ENCODE measurements at regions not wholly inside any gene's neighbourhood (a gene's known extent, or its start where the extent isn't known, plus 50 kb on each side); places are given as distances from the start of the nearest gene placed in this dataset.
A peak's percentile ranks its signal among the peaks of the same experiment; 100 is the strongest.

DNA sequence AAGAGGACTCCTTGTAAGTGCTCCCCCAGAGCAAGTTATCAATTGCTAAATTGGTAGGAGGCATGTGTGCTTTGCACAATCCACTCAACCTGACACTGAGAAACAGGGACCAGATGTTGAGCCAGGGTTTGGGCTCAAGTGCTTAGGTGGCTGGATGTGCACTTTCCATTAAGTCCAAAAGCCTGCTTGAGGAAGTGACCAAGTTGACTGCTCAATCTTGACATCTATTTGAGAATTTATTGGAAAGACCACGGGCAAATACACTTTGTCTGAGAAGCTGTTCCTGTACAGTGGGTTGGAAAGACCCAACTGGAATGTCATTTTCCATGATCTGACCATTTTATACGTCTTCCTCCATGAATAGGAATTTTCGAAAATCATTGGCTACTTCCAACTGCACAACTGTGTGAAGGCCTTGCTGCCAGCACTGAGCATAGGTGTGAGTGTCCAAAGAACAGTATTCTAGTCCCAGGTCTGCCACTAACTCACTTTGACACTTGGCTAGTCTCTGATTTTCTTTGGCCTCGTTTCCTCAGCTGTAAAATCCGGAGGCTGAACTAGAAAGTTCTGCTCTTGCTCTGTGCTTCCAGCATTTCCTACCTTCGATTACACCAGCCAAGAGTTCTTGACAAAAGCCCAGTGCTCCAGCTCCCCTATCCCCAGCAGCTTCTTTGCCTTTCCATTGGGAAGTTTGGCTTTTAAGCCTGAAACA is 186.9 kb upstream of the ECI2 start:
- DNase-seq (ENCODE audit: low spot score) = no peak

DNA sequence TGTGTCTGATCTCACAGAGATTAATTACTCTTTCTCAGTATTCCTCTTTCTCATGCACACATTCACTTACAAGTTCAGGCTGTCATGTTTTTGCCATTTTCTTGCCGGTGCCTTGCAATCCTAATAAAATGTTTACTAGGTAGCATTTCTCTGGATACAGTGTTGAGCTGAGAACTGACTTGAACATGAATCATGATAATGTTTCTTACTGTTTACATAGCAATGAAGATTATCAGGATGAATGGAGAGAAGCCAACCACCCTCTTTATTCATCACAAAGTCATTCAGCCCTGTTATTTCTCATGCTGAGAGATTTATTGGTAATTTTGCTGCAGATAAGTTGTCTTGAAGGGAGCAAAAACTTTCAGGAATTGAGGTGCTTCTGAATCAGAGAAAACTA is 185.5 kb upstream of the ECI2 start:
- peak; percentile 59 for DNase-seq (ENCODE audit: low spot score)

DNA sequence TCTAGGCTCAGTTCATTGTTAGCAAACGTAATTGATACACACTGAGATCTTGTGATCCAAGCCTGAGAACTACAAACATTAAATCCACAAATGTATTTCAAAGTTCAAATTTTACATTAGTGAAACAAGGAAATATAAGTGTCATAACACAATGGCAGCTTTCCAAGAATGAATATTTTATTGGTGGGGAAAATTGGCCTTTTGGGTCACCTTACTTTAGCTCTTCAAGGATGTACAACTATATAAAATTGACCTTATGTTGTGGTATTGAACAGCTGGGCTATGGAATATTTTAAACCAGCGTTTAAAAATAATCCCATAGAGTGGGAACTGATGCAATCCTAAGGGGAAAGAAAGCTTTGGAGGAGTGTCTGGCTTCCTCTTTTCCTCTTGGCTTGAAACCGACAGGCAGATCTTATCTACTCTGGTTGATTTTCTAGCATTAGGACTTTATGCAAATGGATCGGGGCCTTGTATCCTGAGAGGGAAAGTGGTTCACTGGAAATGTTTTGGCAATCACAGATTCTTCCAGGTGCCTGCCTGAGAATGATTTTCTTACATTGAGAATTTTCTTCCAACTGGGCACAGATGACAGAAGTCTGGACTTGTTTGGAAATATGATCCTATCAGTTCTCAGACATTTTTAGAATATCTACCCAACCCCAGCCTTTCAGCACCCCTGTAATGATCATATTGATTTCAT is 184.8 kb upstream of the ECI2 start:
- DNase-seq (ENCODE audit: low spot score) = peak; percentile 21

DNA sequence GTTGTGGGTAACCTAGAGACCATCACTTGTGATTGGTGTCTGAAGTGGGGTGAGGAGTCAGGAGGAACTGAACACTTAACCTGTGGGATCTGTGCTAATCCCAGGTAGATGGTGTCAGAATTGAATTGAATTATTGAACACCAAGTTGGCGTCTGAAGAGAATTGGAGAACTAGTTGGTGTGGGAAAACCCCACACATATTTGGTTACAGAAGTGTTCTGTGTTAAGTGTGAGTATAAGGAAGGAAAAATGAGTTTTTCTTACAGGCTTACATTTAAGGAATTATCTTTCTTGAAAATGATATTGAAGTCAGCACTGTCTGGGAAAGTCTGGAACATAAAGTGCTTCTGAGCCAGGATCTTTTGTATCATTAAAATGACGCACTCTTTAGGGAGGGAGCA is 182.9 kb upstream of the ECI2 start:
- DNase-seq (ENCODE audit: low spot score) = no peak

DNA sequence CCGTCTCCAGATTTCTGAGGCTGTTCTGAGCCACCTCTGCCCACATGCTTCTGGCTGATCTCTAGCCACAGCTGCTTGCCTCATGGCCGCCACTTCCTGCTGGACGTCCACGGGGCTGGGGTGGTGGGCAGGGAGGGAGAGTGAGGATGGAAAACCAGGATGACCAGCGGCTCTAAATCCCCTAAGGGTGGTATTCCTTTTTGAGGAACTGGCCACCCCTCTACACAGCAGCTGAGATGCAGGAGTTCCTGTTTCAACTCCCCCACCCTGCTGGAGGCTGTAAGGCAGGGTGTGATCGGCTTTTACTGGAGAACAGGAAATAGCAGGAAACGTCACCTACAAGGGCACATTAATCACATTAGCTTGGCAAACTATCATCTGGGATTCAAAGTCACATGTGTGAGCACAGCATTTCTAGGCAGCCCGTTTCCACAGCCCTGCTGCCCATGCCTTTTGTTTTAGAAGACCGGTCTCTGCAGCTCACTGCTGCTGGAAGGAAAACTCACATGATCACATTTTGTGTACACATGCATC is 181.6 kb upstream of the ECI2 start:
- DNase-seq (ENCODE audit: low spot score) = peak; percentile 43

DNA sequence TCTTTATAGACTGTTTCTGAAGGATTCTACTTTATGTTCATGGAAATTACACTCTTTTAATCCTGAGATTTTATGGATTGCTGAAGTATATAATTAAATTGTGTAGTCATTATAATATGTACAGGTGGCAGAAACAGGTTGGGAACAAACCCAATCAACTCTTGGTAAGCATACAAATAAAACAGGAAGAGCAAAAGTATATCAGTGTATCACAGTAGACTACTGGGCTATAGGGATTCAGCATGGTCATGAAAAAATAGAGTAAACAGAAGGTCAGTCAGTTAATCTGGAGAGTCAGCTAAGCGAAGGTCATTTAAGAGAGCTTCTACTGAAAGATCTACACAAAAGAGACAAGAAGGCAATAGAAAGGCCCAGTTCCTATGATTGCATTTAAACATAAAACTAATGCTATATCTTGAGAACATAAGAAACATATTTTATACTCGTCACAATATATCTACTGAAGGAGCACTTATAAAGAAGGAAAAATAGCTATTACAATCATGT is 178.9 kb upstream of the ECI2 start:
- no peak for DNase-seq (ENCODE audit: low spot score)

DNA sequence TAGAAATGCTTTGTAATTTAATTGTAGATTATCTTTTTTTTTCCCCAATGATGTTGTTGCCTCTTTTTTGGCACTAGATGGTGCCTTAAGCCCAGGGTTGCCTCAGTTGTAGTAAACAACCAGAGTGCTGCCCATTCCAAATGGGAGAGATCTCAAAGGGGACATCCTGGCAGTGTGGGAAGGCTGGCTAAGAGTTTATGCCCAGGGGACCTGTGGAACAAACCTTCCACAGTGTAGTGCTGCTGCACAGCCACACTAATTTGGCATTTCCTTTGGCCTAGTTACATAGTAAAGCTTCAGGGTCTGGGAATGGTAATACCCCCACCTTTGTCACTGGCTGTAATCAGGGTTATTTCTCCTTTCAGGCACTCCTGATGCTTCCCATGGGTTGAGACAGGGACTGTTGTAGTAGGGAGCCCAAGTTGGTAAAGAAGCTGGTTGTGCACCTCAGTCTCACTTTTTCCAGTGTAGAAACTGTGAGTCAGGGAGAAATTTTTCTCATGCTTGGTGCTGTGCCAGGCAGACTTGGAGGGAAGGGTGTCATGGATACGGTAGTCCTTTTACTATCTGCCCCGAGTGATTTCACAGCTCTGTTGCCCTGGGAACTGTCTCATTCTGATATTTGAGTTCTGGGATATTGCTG is 177.8 kb upstream of the ECI2 start:
- peak; percentile 67 for DNase-seq (ENCODE audit: low spot score)

DNA sequence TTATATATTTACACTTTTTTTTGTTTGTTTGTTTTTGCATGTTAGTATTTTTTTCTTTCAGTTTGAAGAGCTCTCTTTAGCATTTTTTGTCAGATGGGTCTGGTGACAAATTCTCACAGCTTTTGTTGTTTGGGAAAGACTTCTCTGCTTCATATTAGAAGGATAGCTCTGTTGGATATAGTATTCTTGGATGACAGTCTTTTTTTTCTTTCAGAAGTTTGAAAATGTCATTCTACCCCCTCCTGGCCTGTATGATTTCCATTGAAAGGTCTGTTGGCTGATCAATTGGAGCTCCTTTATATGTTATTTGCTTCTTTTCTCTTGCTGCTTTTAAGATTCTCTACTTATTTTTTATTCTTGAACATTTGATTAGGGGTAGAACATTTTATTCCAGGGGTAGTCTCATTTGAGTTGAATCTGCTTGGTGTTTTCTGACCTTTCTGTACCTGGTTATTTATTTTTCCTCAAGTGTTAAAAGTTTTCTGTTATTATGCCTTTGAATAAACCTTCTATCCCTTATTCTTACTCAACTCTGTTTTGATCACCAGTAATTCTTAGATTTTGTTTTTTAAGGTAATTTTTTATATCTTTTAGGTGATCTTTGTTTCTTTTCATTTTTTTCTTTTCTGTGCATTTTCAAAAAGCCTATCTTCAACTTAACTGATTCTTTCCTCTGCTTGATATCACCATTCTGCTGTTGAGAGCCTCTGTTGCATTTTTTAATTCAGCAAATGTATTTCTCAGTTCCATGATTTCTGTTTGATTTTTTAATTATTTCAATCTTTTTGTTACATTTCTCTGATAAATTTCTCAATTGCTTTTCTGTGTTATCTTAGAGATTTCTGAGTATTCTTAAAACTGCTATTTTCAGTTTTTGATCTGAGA is 176.8 kb upstream of the ECI2 start:
- no peak for DNase-seq (ENCODE audit: low spot score)

DNA sequence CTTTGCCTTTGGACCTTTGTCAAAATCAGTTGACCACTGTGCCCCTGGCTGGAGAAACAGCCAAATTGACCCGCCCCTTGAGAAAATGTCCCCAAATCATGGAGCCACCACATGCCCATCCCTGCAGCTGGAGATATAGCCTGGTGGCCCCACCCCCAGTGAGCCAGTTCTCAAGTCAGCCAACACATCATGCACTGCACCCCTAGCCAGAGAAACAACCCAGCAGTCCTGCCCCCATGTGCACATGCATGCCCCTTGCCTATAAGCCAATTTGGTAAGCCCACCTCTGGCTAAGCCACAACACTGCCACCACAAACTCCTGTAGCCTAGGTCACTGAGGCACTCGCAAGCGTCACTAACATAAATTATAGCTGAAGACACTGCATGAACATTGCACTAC is 174.2 kb upstream of the ECI2 start:
- DNase-seq (ENCODE audit: low spot score) = no peak

DNA sequence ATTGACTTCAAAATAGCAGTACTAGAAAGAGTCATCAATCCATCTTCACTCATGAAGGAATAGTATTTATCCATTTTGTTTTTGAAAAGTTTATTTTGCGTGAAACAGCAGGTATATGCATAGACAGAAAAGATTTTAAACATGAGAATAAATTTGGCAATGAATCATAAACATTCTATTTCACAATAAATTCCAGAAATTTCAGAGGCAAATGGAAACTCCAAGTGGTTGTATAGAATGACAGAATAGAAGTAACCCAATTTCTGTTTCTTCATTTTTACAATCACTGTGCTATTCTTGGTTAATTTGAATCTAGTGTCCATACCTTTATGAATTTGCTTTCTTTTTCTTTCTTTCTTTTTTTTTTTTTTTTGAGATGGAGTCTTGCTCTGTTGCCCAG is 173.0 kb upstream of the ECI2 start:
- no peak for DNase-seq (ENCODE audit: low spot score)

DNA sequence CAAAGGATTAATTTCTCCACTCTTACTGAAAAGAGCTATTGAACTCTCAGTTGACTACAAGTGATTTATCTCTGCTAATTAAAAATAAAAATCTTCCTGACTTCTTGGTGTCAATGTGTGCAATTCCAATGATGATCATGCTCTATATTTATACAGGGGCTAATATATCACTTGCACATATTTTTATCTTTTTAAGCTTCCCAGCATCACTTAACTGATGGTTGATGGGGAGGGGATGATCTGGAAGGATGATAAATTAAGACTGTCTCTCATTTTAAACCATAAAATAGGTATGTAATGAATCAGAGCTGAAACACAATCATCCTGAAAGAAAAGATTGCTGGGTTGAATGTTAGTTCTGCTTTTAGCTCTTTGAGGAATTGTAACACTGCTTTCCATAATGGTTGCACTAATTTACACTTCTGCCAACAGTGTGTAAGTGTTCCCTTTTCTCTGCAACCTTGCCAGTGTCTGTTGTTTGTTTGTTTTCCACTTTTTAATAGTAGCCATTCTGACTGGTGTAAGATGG is 169.6 kb upstream of the ECI2 start:
- DNase-seq (ENCODE audit: low spot score) = no peak

DNA sequence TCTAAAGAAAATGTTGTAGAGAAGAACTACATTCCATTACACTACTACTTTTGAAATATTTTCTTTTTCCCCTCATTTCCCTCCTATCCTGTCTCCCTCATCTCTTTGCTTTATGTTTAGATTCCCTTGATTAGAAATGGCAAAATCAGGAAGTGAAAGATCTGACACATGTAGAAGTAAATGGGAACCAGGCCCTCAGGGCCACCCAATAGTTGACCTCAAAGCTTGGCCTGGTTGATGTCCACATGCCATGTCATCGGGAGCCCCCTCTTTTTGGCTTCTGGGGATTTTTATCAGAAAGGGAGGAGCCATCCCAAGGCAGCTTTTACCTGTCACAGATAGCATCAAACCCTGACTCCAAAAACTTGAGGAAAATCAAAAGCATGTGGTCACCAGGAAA is 168.3 kb upstream of the ECI2 start:
- no peak for DNase-seq (ENCODE audit: low spot score)

DNA sequence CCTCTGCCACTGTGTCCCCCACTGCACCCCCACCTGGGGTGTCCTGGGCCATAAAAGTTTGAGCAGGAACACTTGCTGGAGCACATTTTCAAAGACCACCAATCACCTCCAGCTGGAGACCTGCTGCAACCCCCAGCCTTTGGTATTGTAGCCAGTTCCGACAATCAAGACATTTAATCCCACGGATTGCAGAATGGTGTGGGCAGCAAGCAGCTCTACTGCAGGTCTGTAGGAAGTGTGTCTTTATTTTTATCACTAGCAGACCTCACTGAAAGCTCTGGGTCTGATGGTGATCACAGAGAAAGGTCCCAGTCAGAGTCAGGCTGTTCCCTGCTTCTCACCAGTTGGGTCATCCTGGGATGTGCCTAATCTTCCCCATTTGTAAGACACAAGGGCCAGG is 167.1 kb upstream of the ECI2 start:
- no peak for DNase-seq (ENCODE audit: low spot score)

DNA sequence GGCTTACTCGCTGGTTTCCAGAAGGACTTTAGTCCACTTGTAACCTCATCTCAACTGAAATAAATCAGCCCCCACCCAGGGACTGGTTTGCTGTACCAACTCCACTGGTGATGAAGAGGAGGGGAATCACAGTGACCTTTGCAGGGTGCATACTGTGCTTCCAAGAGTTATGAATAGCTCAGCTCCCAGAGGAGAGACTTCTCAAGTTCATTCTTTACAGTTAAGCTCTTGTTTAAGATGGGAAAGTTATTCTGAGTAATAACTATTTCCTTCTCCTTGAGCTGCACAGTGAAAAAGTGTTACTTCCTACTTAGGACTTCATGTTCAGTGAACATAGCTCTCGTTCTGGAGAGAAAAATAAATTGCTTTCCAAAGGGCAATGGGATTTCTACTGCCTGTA is 166.5 kb upstream of the ECI2 start:
- no peak for DNase-seq (ENCODE audit: low spot score)

DNA sequence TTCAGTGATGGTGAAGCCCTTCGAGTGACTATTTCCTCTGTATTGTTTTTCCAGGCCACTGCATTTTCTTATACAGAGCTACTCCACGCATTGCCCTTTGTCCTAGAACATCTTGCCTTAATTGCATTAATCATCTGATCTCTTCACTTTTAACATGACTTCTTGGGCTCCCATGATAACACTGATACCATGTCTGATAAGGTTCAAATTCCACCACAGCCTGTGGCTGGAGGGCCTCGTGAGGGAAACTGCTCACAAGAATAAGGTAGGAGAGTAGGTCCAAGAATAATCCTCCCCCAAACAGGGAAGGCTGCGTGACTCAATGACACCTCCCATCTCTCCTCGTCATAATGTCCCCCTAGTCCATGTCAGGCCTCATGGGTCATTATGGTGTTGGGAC is 165.5 kb upstream of the ECI2 start:
- no peak for DNase-seq (ENCODE audit: low spot score)

DNA sequence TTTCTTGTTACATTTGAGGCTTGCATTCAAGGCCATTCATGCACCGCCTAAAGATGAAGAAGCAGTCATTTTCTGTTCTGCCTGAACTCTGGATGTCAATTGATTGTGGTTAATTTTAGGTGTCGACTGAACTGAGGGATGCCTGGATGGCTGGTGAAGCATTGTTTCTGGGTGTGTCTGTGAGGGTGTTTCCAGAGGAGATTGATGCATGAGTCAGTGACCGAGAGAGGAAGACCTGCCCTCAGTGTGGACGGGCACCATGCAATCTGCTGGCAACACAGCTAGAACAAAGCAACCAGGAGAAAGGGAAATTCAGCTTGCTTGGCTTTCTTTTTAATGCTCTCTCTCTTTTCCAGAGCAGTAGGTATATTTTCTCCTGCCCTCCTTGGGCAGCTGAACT is 164.1 kb upstream of the ECI2 start:
- no peak for DNase-seq (ENCODE audit: low spot score)

DNA sequence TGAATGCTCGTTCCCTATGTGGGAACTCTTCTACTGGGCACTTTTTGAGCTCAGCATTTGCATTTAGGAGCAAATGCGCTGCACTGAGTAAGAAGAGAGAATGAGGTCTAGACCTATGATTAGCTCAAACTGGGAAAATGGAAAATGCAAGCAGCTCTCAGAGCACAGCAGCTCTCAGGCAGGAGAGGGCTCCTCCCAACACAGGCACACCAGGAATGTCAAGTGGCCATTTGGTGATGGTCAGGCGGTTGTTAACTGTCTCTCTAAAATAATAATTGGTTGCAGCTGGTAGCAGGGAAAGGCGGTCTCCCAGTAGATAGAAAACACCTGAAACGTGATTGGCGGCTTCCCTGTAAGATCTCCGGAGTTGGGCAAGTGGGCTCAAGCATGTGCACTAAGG is 162.0 kb upstream of the ECI2 start:
- DNase-seq (ENCODE audit: low spot score) = no peak

DNA sequence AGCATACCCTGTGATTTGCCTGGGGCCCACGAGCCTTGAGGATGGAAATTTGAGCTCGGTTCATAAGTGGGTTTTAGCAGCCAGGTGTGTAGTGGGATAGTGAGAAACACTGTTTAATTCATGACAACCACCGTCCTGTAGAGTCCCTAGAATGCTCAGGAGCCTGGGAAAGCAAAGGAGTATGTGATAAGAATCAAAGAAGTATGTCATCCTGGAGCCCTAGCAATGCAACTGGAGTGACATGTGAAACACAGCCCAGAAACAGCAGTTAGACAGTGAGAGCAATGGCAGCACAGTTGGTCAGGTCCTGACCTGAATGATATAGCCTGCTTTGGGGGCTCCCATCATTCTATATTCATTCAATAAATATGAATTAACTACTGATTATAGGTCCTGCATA is 161.2 kb upstream of the ECI2 start:
- no peak for DNase-seq (ENCODE audit: low spot score)

DNA sequence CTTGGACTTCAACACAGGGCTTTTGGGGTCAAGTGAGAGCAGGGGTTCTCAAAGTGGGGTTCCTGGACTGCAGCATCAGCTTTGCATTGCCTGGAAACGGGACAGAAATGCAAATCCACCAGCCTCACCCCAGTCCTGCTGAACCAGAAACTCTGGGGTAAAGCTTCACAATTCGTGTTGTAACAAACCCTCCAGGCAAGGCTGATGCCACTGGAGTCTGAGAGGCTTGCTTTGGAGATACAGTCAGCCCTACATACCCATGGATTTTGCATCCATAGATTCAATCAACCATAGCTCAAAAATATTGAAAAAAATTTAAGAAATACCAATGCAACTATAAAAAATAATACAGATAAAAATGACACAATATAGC is 160.4 kb upstream of the ECI2 start:
- no peak for DNase-seq (ENCODE audit: low spot score)

DNA sequence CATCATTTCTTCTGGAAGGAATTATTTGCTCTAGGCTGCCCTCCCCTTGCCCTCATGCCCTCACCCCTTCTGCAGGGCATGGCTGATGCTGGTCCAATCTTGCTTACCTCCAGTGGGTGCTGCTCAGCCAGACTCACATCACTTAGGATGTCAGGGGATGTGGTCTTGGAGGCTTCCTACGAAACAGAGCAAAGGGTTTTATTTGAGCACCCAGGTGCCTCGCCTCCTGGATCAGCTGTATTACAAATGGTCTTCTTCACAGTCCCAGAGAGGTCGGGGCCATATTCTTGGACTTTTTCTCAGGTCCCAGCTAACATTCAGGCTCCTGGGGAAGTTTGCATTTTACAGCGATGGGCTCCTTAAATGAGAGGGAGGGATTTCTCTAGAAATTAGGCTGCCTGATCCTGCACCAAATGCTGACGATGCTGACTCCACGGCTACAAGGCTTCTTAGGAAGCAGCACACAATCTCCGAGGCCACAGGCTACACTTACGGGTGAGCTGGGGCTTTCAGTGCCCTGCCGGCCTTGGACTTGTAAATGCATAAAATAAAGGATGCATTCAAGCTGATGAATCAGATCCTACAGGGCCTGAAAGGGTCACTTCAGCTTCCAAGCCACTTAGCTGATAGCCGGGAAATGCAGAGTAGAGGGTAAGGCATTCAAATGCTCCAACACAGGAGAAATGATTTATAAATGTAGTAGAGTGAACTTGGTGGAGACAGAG is 159.8 kb upstream of the ECI2 start:
- no peak for DNase-seq (ENCODE audit: low spot score)

DNA sequence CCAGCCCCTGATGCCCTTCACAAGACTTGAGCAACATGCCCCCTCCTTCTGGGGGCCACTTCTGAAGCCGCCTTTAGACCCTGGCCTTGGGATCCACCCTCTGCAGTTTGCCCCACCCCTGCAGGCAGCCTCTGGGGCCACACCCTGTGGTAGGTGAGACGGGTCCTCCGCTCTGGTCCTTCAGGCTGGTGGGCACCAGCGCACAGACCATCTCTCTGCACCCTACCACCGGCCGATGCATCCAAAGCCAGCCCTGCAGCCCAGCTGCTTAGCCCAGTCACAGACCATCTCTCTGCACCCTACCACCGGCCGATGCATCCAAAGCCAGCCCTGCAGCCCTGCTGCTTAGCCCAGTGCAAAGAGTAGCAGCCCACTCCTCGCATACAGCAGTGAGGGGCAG is 159.3 kb upstream of the ECI2 start:
- no peak for DNase-seq (ENCODE audit: low spot score)

Measured in hepatic stellate cell (primary cell).